GM23338 (cell line): ENCODE measurements at regions not wholly inside any gene's neighbourhood (a gene's known extent, or its start where the extent isn't known, plus 50 kb on each side); places are given as distances from the start of the nearest gene placed in this dataset.

ENCODE experiments used
- CREB1 ChIP-seq: fragments of 250-450 bp; sonication (Bioruptor Pico); IDR thresholded peaks from 2 replicates; pipeline ENCODE4 v1.5.0; 2020; ENCODE audit warnings: low read depth, mild to moderate bottlenecking, moderate library complexity
- CTCF ChIP-seq, 2 experiments: fragments of 200-600 bp in 1 of 2; sonication (generic) in 1 of 2; conservative IDR thresholded peaks; 2 replicates each; pipeline versions ENCODE4 v1.5.1 to v1.6.1; 2016 to 2017; ENCODE audit warnings: antibody characterized with exemption in 2 of 2, low read depth in 2 of 2, mild to moderate bottlenecking in 2 of 2, moderate library complexity in 1 of 2
- JUNB ChIP-seq: IDR thresholded peaks from one replicate; pipeline ENCODE4 v1.6.1; 2016; ENCODE audit warnings: antibody characterized with exemption; ENCODE audit not compliant: unreplicated experiment

- TF ChIP-seq JUNB (no peak), CTCF (conservative IDR thresholded peaks at IDR 0.05; ENCODE audit: low read depth in 2 of 2) (no peak), CREB1 (CRISPR knock-in tag) (no peak)
These were observed 195.1 kb downstream of the ACKR3 start for GRCh38 chr2:236764716-236765115.
